ENCODE measurements at regions not wholly inside any gene's neighbourhood (a gene's known extent, or its start where the extent isn't known, plus 50 kb on each side); places are given as distances from the start of the nearest gene placed in this dataset.

- DNase-seq = no peak
- H3K27ac Mint-ChIP-seq = no peak overlapping the region
- peaks cover 22% of the 10 kb centered on the region for H3K36me3 Mint-ChIP-seq
- H3K27me3 Mint-ChIP-seq = no peaks in the 10 kb centered on the region
- no peak overlapping the region for H3K4me3 Mint-ChIP-seq
- H3K4me1 Mint-ChIP-seq = peaks cover 50% of the 10 kb centered on the region
- peaks cover 18% of the 10 kb centered on the region for H3K9me3 Mint-ChIP-seq
Observed at GRCh38 chr12:92008345-92008744, 137.3 kb downstream of the BTG1 start.

- DNase-seq = no peak
- H3K36me3 Mint-ChIP-seq = peaks cover 20% of the 10 kb centered on the region
- no peak overlapping the region for H3K27ac Mint-ChIP-seq
- no peak overlapping the region for H3K4me3 Mint-ChIP-seq
- no peaks in the 10 kb centered on the region for H3K27me3 Mint-ChIP-seq
- H3K9me3 Mint-ChIP-seq = peaks cover 15% of the 10 kb centered on the region
- H3K4me1 Mint-ChIP-seq = peaks cover 50% of the 10 kb centered on the region
Observed at GRCh38 chr12:92007787-92008186, 137.9 kb downstream of the BTG1 start.

GRCh38 chr12:92003701-92004100 lies 141.9 kb downstream of the BTG1 start:
- no peak overlapping the region for H3K4me3 Mint-ChIP-seq
- peaks cover 35% of the 10 kb centered on the region for H3K9me3 Mint-ChIP-seq
- H3K4me1 Mint-ChIP-seq = peaks cover 37% of the 10 kb centered on the region
- DNase-seq = no peak
- H3K27ac Mint-ChIP-seq = no peak overlapping the region
- no peaks in the 10 kb centered on the region for H3K27me3 Mint-ChIP-seq
- H3K36me3 Mint-ChIP-seq = peaks cover 39% of the 10 kb centered on the region

GRCh38 chr12:92002673-92003382 lies 142.8 kb downstream of the BTG1 start:
- Mint-ChIP-seq H3K27me3 (no peaks in the 10 kb centered on the region), H3K27ac (peak overlapping the region; percentile 67), H3K4me3 (peak overlapping the region; percentile 16), H3K9me3 (peaks cover 42% of the 10 kb centered on the region), H3K36me3 (peaks cover 43% of the 10 kb centered on the region), H3K4me1 (peaks cover 37% of the 10 kb centered on the region)
- no peak for DNase-seq

GRCh38 chr12:92002195-92002649 lies 143.4 kb downstream of the BTG1 start:
- Mint-ChIP-seq H3K9me3 (peaks cover 40% of the 10 kb centered on the region), H3K36me3 (peaks cover 39% of the 10 kb centered on the region), H3K4me3 (peak overlapping the region; percentile 16), H3K27me3 (no peaks in the 10 kb centered on the region), H3K4me1 (peaks cover 37% of the 10 kb centered on the region), H3K27ac (peak overlapping the region; percentile 67)
- no peak for DNase-seq

- Mint-ChIP-seq H3K9me3 (peaks cover 34% of the 10 kb centered on the region), H3K27me3 (no peaks in the 10 kb centered on the region), H3K4me1 (peaks cover 39% of the 10 kb centered on the region), H3K27ac (no peak overlapping the region), H3K4me3 (no peak overlapping the region), H3K36me3 (peaks cover 34% of the 10 kb centered on the region)
- no peak for DNase-seq
Observed at GRCh38 chr12:92000597-92000996, 145.0 kb downstream of the BTG1 start.

- H3K27ac Mint-ChIP-seq = peak overlapping the region; percentile 22
- H3K36me3 Mint-ChIP-seq = peaks cover 34% of the 10 kb centered on the region
- H3K4me1 Mint-ChIP-seq = peaks cover 38% of the 10 kb centered on the region
- no peak overlapping the region for H3K4me3 Mint-ChIP-seq
- H3K9me3 Mint-ChIP-seq = peaks cover 34% of the 10 kb centered on the region
- H3K27me3 Mint-ChIP-seq = no peaks in the 10 kb centered on the region
- no peak for DNase-seq
Observed at GRCh38 chr12:91999823-92000222, 145.8 kb downstream of the BTG1 start.

GRCh38 chr12:91998316-91998715 lies 147.3 kb downstream of the BTG1 start:
- Mint-ChIP-seq H3K9me3 (peaks cover 32% of the 10 kb centered on the region), H3K27me3 (no peaks in the 10 kb centered on the region), H3K4me1 (peaks cover 38% of the 10 kb centered on the region), H3K4me3 (no peak overlapping the region), H3K36me3 (peaks cover 33% of the 10 kb centered on the region), H3K27ac (no peak overlapping the region)
- no peak for DNase-seq

GRCh38 chr12:91994208-91994797 lies 151.3 kb downstream of the BTG1 start:
- H3K4me3 Mint-ChIP-seq = no peak overlapping the region
- no peaks in the 10 kb centered on the region for H3K27me3 Mint-ChIP-seq
- H3K36me3 Mint-ChIP-seq = peaks cover 22% of the 10 kb centered on the region
- no peak for DNase-seq
- no peak overlapping the region for H3K27ac Mint-ChIP-seq
- H3K4me1 Mint-ChIP-seq = peaks cover 35% of the 10 kb centered on the region
- H3K9me3 Mint-ChIP-seq = peaks cover 19% of the 10 kb centered on the region

GRCh38 chr12:91993287-91994017 lies 152.2 kb downstream of the BTG1 start:
- peaks cover 38% of the 10 kb centered on the region for H3K4me1 Mint-ChIP-seq
- no peak for DNase-seq
- H3K4me3 Mint-ChIP-seq = no peak overlapping the region
- H3K27me3 Mint-ChIP-seq = no peaks in the 10 kb centered on the region
- H3K36me3 Mint-ChIP-seq = peaks cover 19% of the 10 kb centered on the region
- H3K9me3 Mint-ChIP-seq = peaks cover 13% of the 10 kb centered on the region
- H3K27ac Mint-ChIP-seq = no peak overlapping the region

GRCh38 chr12:91991399-91992187 lies 154.1 kb downstream of the BTG1 start:
- Mint-ChIP-seq H3K4me1 (peaks cover 39% of the 10 kb centered on the region), H3K4me3 (no peak overlapping the region), H3K27ac (no peak overlapping the region), H3K36me3 (peaks cover 13% of the 10 kb centered on the region), H3K9me3 (peaks cover 7% of the 10 kb centered on the region), H3K27me3 (no peaks in the 10 kb centered on the region)
- no peak for DNase-seq

- H3K9me3 Mint-ChIP-seq = peaks cover 6% of the 10 kb centered on the region
- H3K4me1 Mint-ChIP-seq = peaks cover 48% of the 10 kb centered on the region
- no peak for DNase-seq
- no peak overlapping the region for H3K27ac Mint-ChIP-seq
- no peak overlapping the region for H3K4me3 Mint-ChIP-seq
- peaks cover 13% of the 10 kb centered on the region for H3K36me3 Mint-ChIP-seq
- no peaks in the 10 kb centered on the region for H3K27me3 Mint-ChIP-seq
Observed at GRCh38 chr12:91990525-91990924, 155.1 kb downstream of the BTG1 start.

- H3K27ac Mint-ChIP-seq = no peak overlapping the region
- no peak for DNase-seq
- H3K4me3 Mint-ChIP-seq = no peak overlapping the region
- peaks cover 6% of the 10 kb centered on the region for H3K9me3 Mint-ChIP-seq
- peaks cover 13% of the 10 kb centered on the region for H3K36me3 Mint-ChIP-seq
- no peaks in the 10 kb centered on the region for H3K27me3 Mint-ChIP-seq
- peaks cover 51% of the 10 kb centered on the region for H3K4me1 Mint-ChIP-seq
Observed at GRCh38 chr12:91989143-91989542, 156.5 kb downstream of the BTG1 start.

- Mint-ChIP-seq H3K4me1 (peaks cover 46% of the 10 kb centered on the region), H3K4me3 (no peak overlapping the region), H3K9me3 (peaks cover 5% of the 10 kb centered on the region), H3K27me3 (no peaks in the 10 kb centered on the region), H3K36me3 (peaks cover 10% of the 10 kb centered on the region), H3K27ac (no peak overlapping the region)
- no peak for DNase-seq
Observed at GRCh38 chr12:91988086-91988923, 157.3 kb downstream of the BTG1 start.
